ENCODE measurements at regions not wholly inside any gene's neighbourhood (a gene's known extent, or its start where the extent isn't known, plus 50 kb on each side); places are given as distances from the start of the nearest gene placed in this dataset.

GRCh38 chr6:74311431-74311830 lies 615.4 kb downstream of the CD109 start:
- no peak for TF ChIP-seq CTCF (IDR thresholded peaks at IDR 0.05; ENCODE audit: borderline replicate concordance, control extremely low read depth, extremely low read depth, insufficient read depth, missing control alignments)
- no peak for DNase-seq (ENCODE audit: low spot score)

GRCh38 chr6:74289884-74290283 lies 593.9 kb downstream of the CD109 start:
- no peak for TF ChIP-seq CTCF (IDR thresholded peaks at IDR 0.05; ENCODE audit: borderline replicate concordance, control extremely low read depth, extremely low read depth, insufficient read depth, missing control alignments)
- DNase-seq (ENCODE audit: low spot score): no peak
- in situ Hi-C loops (cut with MboI; ENCODE audit: low sequenced_read_pairs, unreplicated experiment): no loop called here

More at GRCh38 chr6:74311431-74311830, 615.4 kb downstream of the CD109 start:
- in situ Hi-C loops (cut with MboI; ENCODE audit: low sequenced_read_pairs, unreplicated experiment): no loop called here

- in situ Hi-C loops (cut with MboI; ENCODE audit: low sequenced_read_pairs, unreplicated experiment): no loop called here
- DNase-seq (ENCODE audit: low spot score): no peak
- no peak for TF ChIP-seq CTCF (IDR thresholded peaks at IDR 0.05; ENCODE audit: borderline replicate concordance, control extremely low read depth, extremely low read depth, insufficient read depth, missing control alignments)
Observed at GRCh38 chr6:74287932-74288331, 591.9 kb downstream of the CD109 start.

- in situ Hi-C loops (cut with MboI; ENCODE audit: low sequenced_read_pairs, unreplicated experiment): no loop called here
Observed at GRCh38 chr6:74287441-74287840, 591.4 kb downstream of the CD109 start.

GRCh38 chr6:74284284-74284683 lies 588.3 kb downstream of the CD109 start:
- no peak for DNase-seq (ENCODE audit: low spot score)
- in situ Hi-C loops (cut with MboI; ENCODE audit: low sequenced_read_pairs, unreplicated experiment): no loop called here
- TF ChIP-seq CTCF (IDR thresholded peaks at IDR 0.05; ENCODE audit: borderline replicate concordance, control extremely low read depth, extremely low read depth, insufficient read depth, missing control alignments): no peak

More at GRCh38 chr6:74287441-74287840, 591.4 kb downstream of the CD109 start:
- no peak for TF ChIP-seq CTCF (IDR thresholded peaks at IDR 0.05; ENCODE audit: borderline replicate concordance, control extremely low read depth, extremely low read depth, insufficient read depth, missing control alignments)
- no peak for DNase-seq (ENCODE audit: low spot score)

- in situ Hi-C loops (cut with MboI; ENCODE audit: low sequenced_read_pairs, unreplicated experiment): no loop called here
- no peak for DNase-seq (ENCODE audit: low spot score)
- TF ChIP-seq CTCF (IDR thresholded peaks at IDR 0.05; ENCODE audit: borderline replicate concordance, control extremely low read depth, extremely low read depth, insufficient read depth, missing control alignments): no peak
Observed at GRCh38 chr6:74283532-74283931, 587.5 kb downstream of the CD109 start.

Data from GM13976 (cell line).